HT1080 (cell line): ENCODE measurements at regions not wholly inside any gene's neighbourhood (a gene's known extent, or its start where the extent isn't known, plus 50 kb on each side); places are given as distances from the start of the nearest gene placed in this dataset.
A peak's percentile ranks its signal among the peaks of the same experiment; 100 is the strongest.

ENCODE experiments used
- DNase-seq: peaks from one replicate; pipeline ENCODE4 v3.0.0-alpha.2; 2015; ENCODE audit warnings: low read depth

DNA sequence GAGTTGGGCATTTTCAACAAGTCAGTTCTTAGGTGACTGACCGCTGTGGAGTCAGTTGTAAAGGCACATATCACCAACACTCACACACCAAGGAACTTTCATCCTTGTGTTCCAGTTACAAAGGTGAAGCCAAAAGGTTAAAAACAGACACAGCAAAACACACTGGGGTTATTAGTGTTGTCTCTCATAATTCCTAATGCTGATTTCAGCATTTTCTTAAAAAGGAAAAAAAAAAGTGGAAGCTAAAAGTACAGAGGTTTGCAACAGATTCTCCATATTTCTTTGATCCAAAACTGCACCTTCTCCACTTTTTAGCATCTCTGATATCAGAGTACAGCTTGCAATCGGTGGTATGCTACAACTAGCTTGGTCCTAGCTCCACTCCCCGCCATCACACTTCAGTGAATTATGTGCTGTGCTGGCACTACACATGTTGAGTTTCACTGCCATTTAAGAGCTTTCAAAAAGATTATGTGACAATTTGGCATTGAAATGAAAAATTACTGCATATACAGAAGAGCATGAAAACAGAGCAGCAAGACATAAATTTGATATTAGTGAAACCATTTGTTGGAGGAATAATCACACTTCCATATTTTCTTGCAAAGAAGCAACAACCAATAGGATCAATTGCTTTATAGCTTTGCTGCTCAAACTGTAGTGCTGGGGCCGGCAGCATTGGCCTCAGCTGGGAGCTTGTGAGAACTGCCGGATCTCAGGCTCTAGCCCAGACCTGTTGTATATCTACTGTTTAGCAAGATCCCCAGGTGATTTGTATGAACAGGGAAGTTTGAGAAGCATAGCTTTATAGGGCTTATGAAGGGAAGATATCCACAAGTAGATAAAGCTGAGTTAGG, 62.3 kb upstream of the DAPL1 start:
- no peak for DNase-seq

- peak; percentile 23 for DNase-seq
These were observed 61.7 kb upstream of the DAPL1 start for GRCh38 chr2:158733430-158733755.

GRCh38 chr2:158734442-158734841, 60.7 kb upstream of the DAPL1 start:
- DNase-seq = no peak

- no peak for DNase-seq
These were observed 59.1 kb upstream of the DAPL1 start for GRCh38 chr2:158735822-158736580.

DNA sequence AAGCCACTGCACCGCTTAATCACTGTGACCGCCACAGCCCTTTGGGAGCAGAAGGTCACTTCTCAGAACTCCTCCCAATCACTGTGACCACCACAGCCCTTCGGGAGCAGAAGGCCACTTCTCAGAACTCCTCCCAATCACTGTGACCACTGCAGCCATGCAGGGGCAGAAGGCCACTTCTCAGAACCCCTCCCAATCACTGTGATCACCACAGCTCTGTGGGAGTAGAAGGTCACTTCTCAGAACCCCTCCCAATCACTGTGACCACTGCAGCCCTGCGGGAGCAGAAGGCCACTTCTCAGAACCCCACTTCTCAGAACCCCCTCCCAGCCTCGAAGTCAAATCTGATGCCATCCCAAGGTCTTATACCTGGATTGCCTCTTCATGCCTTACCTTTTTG, 56.8 kb upstream of the DAPL1 start:
- no peak for DNase-seq

- peak; percentile 23 for DNase-seq
These were observed 55.0 kb upstream of the DAPL1 start for GRCh38 chr2:158740127-158740526.

- peak; percentile 39 for DNase-seq
These were observed 54.5 kb upstream of the DAPL1 start for GRCh38 chr2:158740621-158741020.

- no peak for DNase-seq
These were observed 53.5 kb upstream of the DAPL1 start for GRCh38 chr2:158741625-158742024.

DNA sequence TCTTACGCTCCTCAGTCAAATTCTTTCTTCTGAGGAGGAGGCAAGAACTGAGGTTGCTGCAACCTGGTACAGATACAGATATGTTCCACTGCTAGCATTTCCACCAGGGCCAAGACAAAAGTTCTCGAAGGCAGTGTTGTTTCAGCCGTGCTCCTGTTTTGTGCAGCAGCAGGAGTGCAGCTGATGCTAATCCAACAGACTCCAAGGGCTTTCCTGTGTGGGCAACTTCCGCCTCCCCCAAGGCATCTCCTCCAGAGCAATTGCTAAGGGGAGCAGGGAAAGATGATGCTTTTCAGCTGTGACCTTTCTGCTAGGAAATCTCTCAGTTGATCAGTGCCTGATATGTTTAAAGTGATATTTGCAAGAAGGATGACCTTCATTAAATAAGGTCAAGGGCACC, 52.6 kb upstream of the DAPL1 start:
- DNase-seq = no peak

DNA sequence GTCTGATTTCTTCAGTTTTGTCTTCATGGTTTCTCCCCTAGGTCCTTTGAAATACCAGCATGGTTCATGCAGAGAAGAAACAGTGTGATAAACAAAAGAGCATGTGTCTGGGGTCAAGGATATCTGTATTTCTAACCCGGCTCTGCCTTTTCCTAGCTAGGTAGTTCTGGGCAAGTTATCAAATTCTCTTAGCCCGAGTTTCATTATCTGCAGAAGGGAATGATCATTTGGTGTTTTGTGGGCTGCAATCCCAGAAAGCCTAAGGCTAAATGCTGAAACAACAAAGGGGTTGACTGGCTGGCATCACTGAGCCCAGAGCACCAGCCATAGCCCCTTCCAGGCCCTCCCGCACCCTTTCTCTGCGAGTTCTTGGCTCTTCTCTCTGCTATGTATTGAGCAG, 51.7 kb upstream of the DAPL1 start:
- DNase-seq = no peak

GRCh38 chr2:158743879-158744278, 51.2 kb upstream of the DAPL1 start:
- no peak for DNase-seq

- DNase-seq = peak; percentile 55
These were observed 49.9 kb upstream of the DAPL1 start for GRCh38 chr2:158745067-158745865.
